Neural cell (in vitro differentiated cells): ENCODE measurements at regions not wholly inside any gene's neighbourhood (a gene's known extent, or its start where the extent isn't known, plus 50 kb on each side); places are given as distances from the start of the nearest gene placed in this dataset.

Experiments
- EP300 ChIP-seq: fragments of 450-650 bp; conservative IDR thresholded peaks from 2 replicates; pipeline ENCODE4 v1.6.1; 2014; ENCODE audit warnings: antibody characterized with exemption, mild to moderate bottlenecking, moderate library complexity; ENCODE audit not compliant: poor library complexity, severe bottlenecking
- EZH2 ChIP-seq: fragments of 200-600, 300-800 bp; shearing (Covaris generic), sonication (generic); IDR thresholded peaks from 2 replicates; pipeline ENCODE4 v1.6.1; 2014; ENCODE audit warnings: antibody characterized with exemption, low read length, borderline replicate concordance, mild to moderate bottlenecking; ENCODE audit not compliant: insufficient read depth, poor library complexity, severe bottlenecking
- MXI1 ChIP-seq: fragments of 450-650 bp; conservative IDR thresholded peaks from 2 replicates; pipeline ENCODE4 v1.6.1; 2014; ENCODE audit warnings: antibody characterized with exemption, mild to moderate bottlenecking; ENCODE audit not compliant: poor library complexity, severe bottlenecking
- POLR2AphosphoS5 ChIP-seq: IDR thresholded peaks from 2 replicates; pipeline ENCODE4 v1.6.1; 2012
- RAD21 ChIP-seq: fragments of 450-650 bp; conservative IDR thresholded peaks from 2 replicates; pipeline ENCODE4 v1.6.1; 2014; ENCODE audit warnings: antibody characterized with exemption, mild to moderate bottlenecking, moderate library complexity
- SMC3 ChIP-seq: fragments of 450-650 bp; conservative IDR thresholded peaks from 2 replicates; pipeline ENCODE4 v1.6.1; 2014; ENCODE audit warnings: antibody characterized with exemption, mild to moderate bottlenecking, moderate library complexity; ENCODE audit not compliant: poor library complexity
- TAF1 ChIP-seq: IDR thresholded peaks from 2 replicates; pipeline ENCODE4 v1.6.1; 2012; ENCODE audit warnings: low read depth
- TF ChIP-seq, protein P1 (sequence below): fragments of 450-650 bp; IDR thresholded peaks from 2 replicates; pipeline ENCODE4 v1.5.1; 2014; ENCODE audit warnings: antibody characterized with exemption, mild to moderate bottlenecking, moderate library complexity; ENCODE audit not compliant: poor library complexity, severe bottlenecking
- TF ChIP-seq, protein P2 (sequence below): IDR thresholded peaks from 2 replicates; pipeline ENCODE4 v1.6.1; 2012; ENCODE audit warnings: borderline replicate concordance

DNA sequence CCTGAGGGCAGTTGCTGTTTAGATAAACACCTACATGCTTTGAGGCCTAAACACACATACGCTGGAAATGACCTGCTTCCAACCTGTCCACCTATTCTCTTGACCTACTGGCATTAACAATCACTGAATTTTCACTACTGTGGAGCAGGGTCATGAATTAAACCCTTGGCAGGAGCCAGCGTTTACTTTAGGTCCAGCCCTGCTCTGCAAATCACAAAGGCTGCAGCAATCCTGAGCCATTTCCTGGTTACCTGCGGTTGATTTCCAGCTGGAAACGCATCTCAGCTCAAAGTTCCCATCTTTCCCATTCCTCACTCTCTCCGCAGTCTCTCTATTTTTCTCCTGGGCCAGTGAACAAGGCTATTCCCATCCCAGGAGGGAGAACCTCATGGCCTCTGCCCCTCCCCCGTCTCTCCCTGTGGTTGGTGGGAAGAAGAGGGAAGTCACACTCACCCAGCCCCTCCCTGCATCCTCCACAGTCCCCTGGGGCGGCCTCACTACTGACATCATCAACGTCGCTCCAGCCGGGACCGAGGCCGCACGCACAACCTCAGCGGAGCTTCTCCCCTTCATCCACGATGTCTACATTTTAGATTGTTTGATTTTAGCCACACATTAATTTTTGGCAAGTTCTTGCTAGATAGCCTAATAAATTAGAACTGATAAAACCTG is 84.5 kb upstream of the SNTG2 start:
- TF ChIP-seq EP300 (no peak), RAD21 (no peak), SMC3 (no peak), TAF1 (no peak), MXI1 (no peak), POLR2AphosphoS5 (no peak), EZH2 (no peak)
- TF ChIP-seq, protein P1, sequence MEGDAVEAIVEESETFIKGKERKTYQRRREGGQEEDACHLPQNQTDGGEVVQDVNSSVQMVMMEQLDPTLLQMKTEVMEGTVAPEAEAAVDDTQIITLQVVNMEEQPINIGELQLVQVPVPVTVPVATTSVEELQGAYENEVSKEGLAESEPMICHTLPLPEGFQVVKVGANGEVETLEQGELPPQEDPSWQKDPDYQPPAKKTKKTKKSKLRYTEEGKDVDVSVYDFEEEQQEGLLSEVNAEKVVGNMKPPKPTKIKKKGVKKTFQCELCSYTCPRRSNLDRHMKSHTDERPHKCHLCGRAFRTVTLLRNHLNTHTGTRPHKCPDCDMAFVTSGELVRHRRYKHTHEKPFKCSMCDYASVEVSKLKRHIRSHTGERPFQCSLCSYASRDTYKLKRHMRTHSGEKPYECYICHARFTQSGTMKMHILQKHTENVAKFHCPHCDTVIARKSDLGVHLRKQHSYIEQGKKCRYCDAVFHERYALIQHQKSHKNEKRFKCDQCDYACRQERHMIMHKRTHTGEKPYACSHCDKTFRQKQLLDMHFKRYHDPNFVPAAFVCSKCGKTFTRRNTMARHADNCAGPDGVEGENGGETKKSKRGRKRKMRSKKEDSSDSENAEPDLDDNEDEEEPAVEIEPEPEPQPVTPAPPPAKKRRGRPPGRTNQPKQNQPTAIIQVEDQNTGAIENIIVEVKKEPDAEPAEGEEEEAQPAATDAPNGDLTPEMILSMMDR: no peak
- TF ChIP-seq, protein P2, sequence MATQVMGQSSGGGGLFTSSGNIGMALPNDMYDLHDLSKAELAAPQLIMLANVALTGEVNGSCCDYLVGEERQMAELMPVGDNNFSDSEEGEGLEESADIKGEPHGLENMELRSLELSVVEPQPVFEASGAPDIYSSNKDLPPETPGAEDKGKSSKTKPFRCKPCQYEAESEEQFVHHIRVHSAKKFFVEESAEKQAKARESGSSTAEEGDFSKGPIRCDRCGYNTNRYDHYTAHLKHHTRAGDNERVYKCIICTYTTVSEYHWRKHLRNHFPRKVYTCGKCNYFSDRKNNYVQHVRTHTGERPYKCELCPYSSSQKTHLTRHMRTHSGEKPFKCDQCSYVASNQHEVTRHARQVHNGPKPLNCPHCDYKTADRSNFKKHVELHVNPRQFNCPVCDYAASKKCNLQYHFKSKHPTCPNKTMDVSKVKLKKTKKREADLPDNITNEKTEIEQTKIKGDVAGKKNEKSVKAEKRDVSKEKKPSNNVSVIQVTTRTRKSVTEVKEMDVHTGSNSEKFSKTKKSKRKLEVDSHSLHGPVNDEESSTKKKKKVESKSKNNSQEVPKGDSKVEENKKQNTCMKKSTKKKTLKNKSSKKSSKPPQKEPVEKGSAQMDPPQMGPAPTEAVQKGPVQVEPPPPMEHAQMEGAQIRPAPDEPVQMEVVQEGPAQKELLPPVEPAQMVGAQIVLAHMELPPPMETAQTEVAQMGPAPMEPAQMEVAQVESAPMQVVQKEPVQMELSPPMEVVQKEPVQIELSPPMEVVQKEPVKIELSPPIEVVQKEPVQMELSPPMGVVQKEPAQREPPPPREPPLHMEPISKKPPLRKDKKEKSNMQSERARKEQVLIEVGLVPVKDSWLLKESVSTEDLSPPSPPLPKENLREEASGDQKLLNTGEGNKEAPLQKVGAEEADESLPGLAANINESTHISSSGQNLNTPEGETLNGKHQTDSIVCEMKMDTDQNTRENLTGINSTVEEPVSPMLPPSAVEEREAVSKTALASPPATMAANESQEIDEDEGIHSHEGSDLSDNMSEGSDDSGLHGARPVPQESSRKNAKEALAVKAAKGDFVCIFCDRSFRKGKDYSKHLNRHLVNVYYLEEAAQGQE: no peak
